ENCODE measurements at regions not wholly inside any gene's neighbourhood (a gene's known extent, or its start where the extent isn't known, plus 50 kb on each side); places are given as distances from the start of the nearest gene placed in this dataset.

GRCh38 chr4:114728426-114728825 lies 129.8 kb downstream of the UGT8 start:
- Histone ChIP-seq H3K4ac (ENCODE audit: low read depth, low read length) (no peak overlapping the region), H3K27me3 (ENCODE audit: control insufficient read depth, insufficient read depth, low read length) (no peaks in the 10 kb centered on the region), H2BK15ac (ENCODE audit: low read depth, low read length) (no peak overlapping the region), H2BK20ac (ENCODE audit: low read depth, low read length) (no peak overlapping the region), H3K18ac (ENCODE audit: low read depth, low read length) (no peak overlapping the region), H2AFZ (replicated peaks; ENCODE audit: low read length, poor library complexity) (no peak overlapping the region), H4K8ac (ENCODE audit: low read depth in 2 of 2, low read length in 2 of 2) (no peak overlapping the region), H2AK9ac (replicated peaks; ENCODE audit: low read depth, low read length, poor library complexity) (no peak overlapping the region), H3K4me1 (ENCODE audit: control insufficient read depth, insufficient read depth, low read length) (no peaks in the 10 kb centered on the region), H2BK120ac (ENCODE audit: low read depth, low read length) (no peak overlapping the region), H3K23ac (ENCODE audit: low read depth, low read length) (no peak overlapping the region), H3K14ac (replicated peaks; ENCODE audit: low read depth, low read length) (no peak overlapping the region), H3K27ac (ENCODE audit: insufficient read depth, low read length) (no peak overlapping the region), H3K9me3 (ENCODE audit: control insufficient read depth, insufficient read depth, low read length) (no peaks in the 10 kb centered on the region), H3K56ac (ENCODE audit: extremely low read depth, insufficient read depth, low read length) (no peak overlapping the region), H3K4me3 (ENCODE audit: insufficient read depth, low read depth, low read length) (no peak overlapping the region), H4K20me1 (ENCODE audit: insufficient read depth, low read length) (no peaks in the 10 kb centered on the region), H3K36me3 (ENCODE audit: control insufficient read depth, insufficient read depth, low read length) (no peaks in the 10 kb centered on the region), H3K79me1 (ENCODE audit: low read depth in 1 of 2, low read length in 2 of 2) (no peaks in the 10 kb centered on the region), H4K5ac (ENCODE audit: low read depth, low read length) (no peak overlapping the region), H2BK5ac (ENCODE audit: low read depth, low read length, poor library complexity, severe bottlenecking) (no peak overlapping the region), H2AK5ac (ENCODE audit: low read depth, low read length) (no peak overlapping the region), H3K9ac (ENCODE audit: low read depth, low read length) (no peak overlapping the region), H3K4me2 (ENCODE audit: low read depth, low read length) (no peak overlapping the region), H4K91ac (ENCODE audit: insufficient read depth, low read depth, low read length) (no peak overlapping the region), H3K9me1 (ENCODE audit: insufficient read depth, low read length) (no peaks in the 10 kb centered on the region)
- ChIA-PET CTCF (no interaction called here), POLR2A (ENCODE audit: unreplicated experiment) (no interaction called here)
- no peak for TF ChIP-seq MXI1 (IDR thresholded peaks at IDR 0.05; ENCODE audit: borderline replicate concordance, low read depth, low read length)
- WGBS, 2 experiments (ENCODE audit: extremely low coverage in 2 of 2, insufficient read length in 1 of 2): no CpG with 5 or more reads among the region's 2 CpGs
- no peak for ATAC-seq (ENCODE audit: low read depth)
- BruUV-seq (replicated peaks): no TSS peak
- intact Hi-C loops (cut with micrococcal nuclease) (no loop called here), dilution Hi-C loops (cut with HindIII; ENCODE audit: low sequenced_read_pairs, unreplicated experiment) (no loop called here), in situ Hi-C loops (cut with MboI; ENCODE audit: low sequenced_read_pairs) (no loop called here)
- no peak for DNase-seq
